ENCODE measurements at regions not wholly inside any gene's neighbourhood (a gene's known extent, or its start where the extent isn't known, plus 50 kb on each side); places are given as distances from the start of the nearest gene placed in this dataset.

GRCh38 chr11:19409307-19409706, 168.6 kb upstream of the E2F8 start:
- no peak overlapping the region for H2BK5ac ChIP-seq (ENCODE audit: low read depth, low read length, poor library complexity, severe bottlenecking)
- H3K36me3 ChIP-seq (ENCODE audit: control insufficient read depth, insufficient read depth, low read length): no peaks in the 10 kb centered on the region
- H2AK5ac ChIP-seq (ENCODE audit: low read depth, low read length): peak overlapping the region; percentile 9; the same call in 1 of the 2 replicates
- in situ Hi-C loops (cut with MboI; ENCODE audit: low sequenced_read_pairs): no loop called here
- H2BK15ac ChIP-seq (ENCODE audit: low read depth, low read length): no peak overlapping the region
- no peak for TF ChIP-seq MXI1 (IDR thresholded peaks at IDR 0.05; ENCODE audit: borderline replicate concordance, low read depth, low read length)
- TF ChIP-seq POLR2A (IDR thresholded peaks at IDR 0.05; ENCODE audit: low read depth, low read length): no peak
- TF ChIP-seq CTCF (conservative IDR thresholded peaks at IDR 0.05; ENCODE audit: low read depth, low read length): no peak
- TF ChIP-seq CEBPB (IDR thresholded peaks at IDR 0.05; ENCODE audit: low read depth, low read length): no peak
- TF ChIP-seq FOS (IDR thresholded peaks at IDR 0.05; ENCODE audit: low read depth, low read length): no peak
- TF ChIP-seq MAFK (IDR thresholded peaks at IDR 0.05; ENCODE audit: low read depth, low read length): no peak
- no peak for TF ChIP-seq NFE2L2 (IDR thresholded peaks at IDR 0.05; ENCODE audit: low read depth, low read length)
- no peak for TF ChIP-seq RFX5 (IDR thresholded peaks at IDR 0.05; ENCODE audit: low read depth, low read length)
- TF ChIP-seq MAZ (IDR thresholded peaks at IDR 0.05; ENCODE audit: borderline replicate concordance, low read depth, low read length): no peak
- no peak overlapping the region for H3K4ac ChIP-seq (ENCODE audit: low read depth, low read length)
- DNase-seq (no peak), ATAC-seq (ENCODE audit: low read depth) (peak; percentile 29; the same call in 1 of the 2 replicates)
- WGBS, 2 experiments (ENCODE audit: extremely low coverage in 2 of 2, insufficient read length in 1 of 2): no CpG with 5 or more reads among the region's 3 CpGs
- ChIA-PET POLR2A (ENCODE audit: unreplicated experiment) (no interaction called here), CTCF (interaction anchor here (0.7 kb wide), 1 partner anchor 339 kb away, joined by 3 read pairs; no protein-coding TSS in a partner anchor)
- no peak overlapping the region for H2AK9ac ChIP-seq (replicated peaks; ENCODE audit: low read depth, low read length, poor library complexity)
- no peak overlapping the region for H2BK20ac ChIP-seq (ENCODE audit: low read depth, low read length)
- 0 out of 2 replicates have a peak overlapping the region, but pooled peaks have one; percentile 11 for H3K14ac ChIP-seq (replicated peaks; ENCODE audit: low read depth, low read length)
- H2AFZ ChIP-seq (replicated peaks; ENCODE audit: low read length, poor library complexity): no peak overlapping the region
- H4K91ac ChIP-seq (ENCODE audit: insufficient read depth, low read depth, low read length): no peak overlapping the region
- peaks cover 2% of the 10 kb centered on the region; the same call in 1 of the 2 replicates for H3K4me1 ChIP-seq (ENCODE audit: control insufficient read depth, insufficient read depth, low read length)
- H2BK120ac ChIP-seq (ENCODE audit: low read depth, low read length): no peak overlapping the region
- no peak overlapping the region for H3K4me2 ChIP-seq (ENCODE audit: low read depth, low read length)
- no peaks in the 10 kb centered on the region; the same call in 1 of the 2 replicates for H3K9me1 ChIP-seq (ENCODE audit: insufficient read depth, low read length)
- H3K27ac ChIP-seq (ENCODE audit: insufficient read depth, low read length): no peak overlapping the region
- peaks cover 6% of the 10 kb centered on the region; the same call in 1 of the 2 replicates for H3K27me3 ChIP-seq (ENCODE audit: control insufficient read depth, insufficient read depth, low read length)
- dilution Hi-C loops (cut with HindIII; ENCODE audit: low sequenced_read_pairs, unreplicated experiment): no loop called here
- H4K20me1 ChIP-seq (ENCODE audit: insufficient read depth, low read length): no peaks in the 10 kb centered on the region
- H3K9me3 ChIP-seq (ENCODE audit: control insufficient read depth, insufficient read depth, low read length): no peaks in the 10 kb centered on the region
- H3K9ac ChIP-seq (ENCODE audit: low read depth, low read length): no peak overlapping the region
- intact Hi-C loops (cut with micrococcal nuclease): no loop called here
- no peaks in the 10 kb centered on the region for H3K79me1 ChIP-seq (ENCODE audit: low read depth in 1 of 2, low read length in 2 of 2)
- H3K4me3 ChIP-seq (ENCODE audit: insufficient read depth, low read depth, low read length): no peak overlapping the region
- H4K5ac ChIP-seq (ENCODE audit: low read depth, low read length): no peak overlapping the region
- H3K18ac ChIP-seq (ENCODE audit: low read depth, low read length): no peak overlapping the region
- no TSS peak for BruUV-seq (replicated peaks)
- no peak overlapping the region for H4K8ac ChIP-seq (ENCODE audit: low read depth in 2 of 2, low read length in 2 of 2)
- H3K23ac ChIP-seq (ENCODE audit: low read depth, low read length): no peak overlapping the region
- H3K56ac ChIP-seq (ENCODE audit: extremely low read depth, insufficient read depth, low read length): no peak overlapping the region
